ENCODE measurements at regions not wholly inside any gene's neighbourhood (a gene's known extent, or its start where the extent isn't known, plus 50 kb on each side); places are given as distances from the start of the nearest gene placed in this dataset.
"Not testable (repeated sequence)": the region's sequence is repeated elsewhere in the genome, so short reads cannot be mapped to it uniquely, and the experiment has no call there.

DNA sequence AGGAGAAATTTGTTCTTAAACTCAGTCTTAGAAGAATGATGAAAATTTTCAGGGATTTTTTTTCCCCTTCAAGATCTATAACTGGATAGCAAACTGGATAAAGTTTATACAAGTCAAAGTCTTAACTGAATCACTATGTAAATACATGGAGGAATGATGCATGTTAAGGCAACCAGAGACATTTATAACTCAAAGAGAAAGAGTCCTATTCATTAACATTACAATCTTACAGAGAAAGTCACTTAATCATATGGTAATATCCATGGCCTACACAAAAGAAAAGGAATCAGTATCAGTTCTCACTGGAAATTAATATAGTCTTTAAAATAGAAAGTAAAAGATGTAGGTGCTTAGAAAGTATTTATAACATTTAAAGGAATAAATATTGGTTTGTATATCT, 869.1 kb downstream of the TBL1XR1 start:
- TF ChIP-seq CTCF (IDR thresholded peaks at IDR 0.05; ENCODE audit: extremely low read depth, insufficient read depth, missing control alignments): no peak

DNA sequence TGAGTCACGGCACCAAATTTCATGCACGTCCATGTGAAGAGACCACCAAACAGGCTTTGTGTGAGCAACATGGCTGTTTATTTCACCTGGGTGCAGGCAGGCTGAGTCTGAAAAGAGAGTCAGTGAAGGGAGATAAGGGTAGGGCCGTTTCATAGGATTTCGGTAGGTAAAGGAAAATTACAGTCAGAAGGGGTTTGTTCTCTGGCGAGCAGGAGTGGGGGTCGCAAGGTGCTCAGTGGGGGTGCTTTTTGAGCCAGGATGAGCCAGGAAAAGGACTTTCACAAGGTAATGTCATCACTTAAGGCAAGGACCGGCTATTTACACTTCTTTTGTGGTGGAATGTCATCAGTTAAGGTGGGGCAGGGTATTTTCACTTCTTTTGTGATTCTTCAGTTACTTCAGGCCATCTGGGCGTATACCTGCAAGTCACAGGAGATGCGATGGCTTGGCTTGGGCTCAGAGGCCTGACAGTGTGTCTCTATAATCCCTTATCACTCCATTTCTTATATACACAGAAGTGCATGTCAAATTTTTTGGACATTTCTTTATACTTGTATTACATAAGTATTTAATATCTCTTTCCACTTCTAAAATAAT, 870.3 kb downstream of the TBL1XR1 start:
- in situ Hi-C loops (cut with MboI; ENCODE audit: low pct_unique_long_range_greater_than_20kb, low sequenced_read_pairs, unreplicated experiment); DNase-seq (ENCODE audit: low spot score): not testable (repeated sequence)

More for the DNA sequence above, 869.1 kb downstream of the TBL1XR1 start:
- in situ Hi-C loops (cut with MboI; ENCODE audit: low pct_unique_long_range_greater_than_20kb, low sequenced_read_pairs, unreplicated experiment): no loop called here
- DNase-seq (ENCODE audit: low spot score): no peak

- in situ Hi-C loops (cut with MboI; ENCODE audit: low pct_unique_long_range_greater_than_20kb, low sequenced_read_pairs, unreplicated experiment); DNase-seq (ENCODE audit: low spot score): not testable (repeated sequence)
Measured at GRCh38 chr3:176321532-176321931, 875.8 kb downstream of the TBL1XR1 start.

DNA sequence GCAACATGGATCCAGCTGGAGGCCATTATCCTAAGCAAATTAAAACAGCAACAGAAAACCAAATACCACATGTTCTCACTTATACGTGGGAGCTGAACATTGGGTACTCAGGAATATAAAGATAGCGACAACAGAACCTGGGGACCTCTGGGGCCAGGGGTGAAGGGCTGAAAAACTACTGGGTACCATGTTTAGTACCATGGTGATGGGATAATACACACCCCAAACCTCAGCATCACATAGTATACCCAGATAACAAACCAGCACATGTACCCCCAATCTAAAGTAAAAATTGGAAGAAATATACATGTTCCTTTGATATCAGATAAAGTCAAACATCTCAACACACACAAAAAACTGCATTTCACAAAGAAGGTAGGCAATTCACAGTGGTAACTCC, 876.2 kb downstream of the TBL1XR1 start:
- TF ChIP-seq CTCF (IDR thresholded peaks at IDR 0.05; ENCODE audit: extremely low read depth, insufficient read depth, missing control alignments): no peak
- in situ Hi-C loops (cut with MboI; ENCODE audit: low pct_unique_long_range_greater_than_20kb, low sequenced_read_pairs, unreplicated experiment): no loop called here
- no peak for DNase-seq (ENCODE audit: low spot score)

DNA sequence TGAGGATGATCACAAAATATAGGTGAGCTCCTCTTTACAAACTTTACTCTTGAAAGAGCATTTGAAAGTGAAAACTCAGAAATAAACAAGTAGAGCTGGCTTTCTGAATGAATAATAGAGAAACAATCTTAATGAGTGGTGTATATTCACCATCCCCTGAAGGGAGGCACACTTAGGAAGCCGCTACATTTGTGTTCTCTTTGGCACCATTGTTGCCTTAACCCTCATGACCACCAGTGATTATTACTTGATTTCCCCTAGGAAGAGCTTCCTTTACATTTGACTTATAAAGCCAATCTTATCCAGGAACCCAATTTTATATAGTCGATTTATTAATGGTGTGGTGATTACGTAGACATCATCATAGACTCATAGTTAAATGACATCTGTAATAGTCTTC, 883.9 kb downstream of the TBL1XR1 start:
- DNase-seq (ENCODE audit: low spot score): no peak
- TF ChIP-seq CTCF (IDR thresholded peaks at IDR 0.05; ENCODE audit: extremely low read depth, insufficient read depth, missing control alignments): no peak
- in situ Hi-C loops (cut with MboI; ENCODE audit: low pct_unique_long_range_greater_than_20kb, low sequenced_read_pairs, unreplicated experiment): no loop called here

GRCh38 chr3:176310641-176311040, 886.6 kb downstream of the TBL1XR1 start:
- in situ Hi-C loops (cut with MboI; ENCODE audit: low pct_unique_long_range_greater_than_20kb, low sequenced_read_pairs, unreplicated experiment): no loop called here
- no peak for TF ChIP-seq CTCF (IDR thresholded peaks at IDR 0.05; ENCODE audit: extremely low read depth, insufficient read depth, missing control alignments)
- no peak for DNase-seq (ENCODE audit: low spot score)

- TF ChIP-seq CTCF (IDR thresholded peaks at IDR 0.05; ENCODE audit: extremely low read depth, insufficient read depth, missing control alignments): no peak
- DNase-seq (ENCODE audit: low spot score): no peak
- in situ Hi-C loops (cut with MboI; ENCODE audit: low pct_unique_long_range_greater_than_20kb, low sequenced_read_pairs, unreplicated experiment): no loop called here
Measured at GRCh38 chr3:176302271-176302670, 895.0 kb downstream of the TBL1XR1 start.

DNA sequence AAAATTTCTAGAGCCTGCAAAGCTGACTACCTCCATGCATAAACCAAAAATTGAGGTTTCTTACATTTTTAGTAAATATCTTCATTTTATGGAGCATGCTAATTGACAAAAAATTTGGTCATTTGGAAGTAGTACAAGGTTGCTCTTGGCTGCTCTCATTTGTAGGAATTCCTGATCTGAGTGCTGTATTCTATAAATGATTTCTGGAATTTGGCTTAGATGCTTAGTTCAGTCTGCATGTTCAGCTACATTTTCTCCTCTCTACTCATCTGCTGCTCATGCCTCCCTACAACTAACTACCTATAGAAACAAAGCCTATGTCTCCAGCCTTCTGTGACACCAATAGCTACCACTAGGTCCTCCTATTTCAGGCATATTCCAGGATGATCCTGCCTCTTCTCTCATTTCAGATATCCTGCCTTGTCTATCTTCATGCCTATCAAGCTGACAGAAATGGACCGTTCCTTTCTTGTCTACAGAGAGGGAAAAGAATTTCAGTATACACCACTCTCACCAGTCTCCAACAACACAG, 901.1 kb downstream of the TBL1XR1 start:
- TF ChIP-seq CTCF (IDR thresholded peaks at IDR 0.05; ENCODE audit: extremely low read depth, insufficient read depth, missing control alignments): no peak
- in situ Hi-C loops (cut with MboI; ENCODE audit: low pct_unique_long_range_greater_than_20kb, low sequenced_read_pairs, unreplicated experiment): no loop called here
- DNase-seq (ENCODE audit: low spot score): no peak

Data from GM13977 (cell line).